ENCODE measurements at regions not wholly inside any gene's neighbourhood (a gene's known extent, or its start where the extent isn't known, plus 50 kb on each side); places are given as distances from the start of the nearest gene placed in this dataset.

GRCh38 chr13:38053896-38054295 lies 184.3 kb upstream of the TRPC4 start:
- H2AFZ ChIP-seq = peak overlapping the region; percentile 6; the same call in 1 of the 2 replicates
- no peak overlapping the region for H3K27ac Mint-ChIP-seq
- no peaks in the 10 kb centered on the region for H3K9me2 ChIP-seq (ENCODE audit: insufficient read depth)
- no peak for DNase-seq (ENCODE audit: low spot score)
- H3K27ac ChIP-seq (ENCODE audit: low read depth) = no peak overlapping the region
- no peaks in the 10 kb centered on the region for H3F3A ChIP-seq (replicated peaks; ENCODE audit: low read depth)
- H3K79me2 ChIP-seq (replicated peaks; ENCODE audit: insufficient read depth) = no peaks in the 10 kb centered on the region
- H3K4me1 ChIP-seq (ENCODE audit: insufficient read depth) = no peaks in the 10 kb centered on the region
- H3K36me3 ChIP-seq (ENCODE audit: insufficient read depth) = no peaks in the 10 kb centered on the region
- no peak overlapping the region for H3K4me2 ChIP-seq
- TF ChIP-seq EZH2 (IDR thresholded peaks at IDR 0.05; ENCODE audit: low read depth, unreplicated experiment) (no peak), CTCF (conservative IDR thresholded peaks at IDR 0.05; ENCODE audit: low read depth in 2 of 2) (no peak), NANOG (IDR thresholded peaks at IDR 0.05; ENCODE audit: borderline replicate concordance) (no peak)
- no peak for ATAC-seq
- H3K27me3 ChIP-seq (ENCODE audit: insufficient read depth) = no peaks in the 10 kb centered on the region
- H3K9me3 Mint-ChIP-seq = no peaks in the 10 kb centered on the region
- no peaks in the 10 kb centered on the region for H4K20me1 ChIP-seq (replicated peaks; ENCODE audit: insufficient read depth)
- no peak overlapping the region for H3K4me3 Mint-ChIP-seq
- no peaks in the 10 kb centered on the region for H3K4me1 Mint-ChIP-seq
- no peak overlapping the region for H3K4me3 ChIP-seq
- H3K36me3 Mint-ChIP-seq (ENCODE audit: low read depth) = no peaks in the 10 kb centered on the region
- no peaks in the 10 kb centered on the region for H3K27me3 Mint-ChIP-seq (ENCODE audit: insufficient read depth, low read depth, poor library complexity)

GRCh38 chr13:38046049-38046376 lies 176.4 kb upstream of the TRPC4 start:
- peak overlapping the region; percentile 58 for H3K4me2 ChIP-seq
- no peaks in the 10 kb centered on the region for H4K20me1 ChIP-seq (replicated peaks; ENCODE audit: insufficient read depth)
- H2AFZ ChIP-seq = peak overlapping the region; percentile 83; the same call in 1 of the 2 replicates
- H3K79me2 ChIP-seq (replicated peaks; ENCODE audit: insufficient read depth) = no peaks in the 10 kb centered on the region
- peaks cover 9% of the 10 kb centered on the region; the same call in 1 of the 3 replicates for H3K36me3 Mint-ChIP-seq (ENCODE audit: low read depth)
- H3K27ac ChIP-seq (ENCODE audit: low read depth) = no peak overlapping the region
- no peaks in the 10 kb centered on the region for H3K9me2 ChIP-seq (ENCODE audit: insufficient read depth)
- H3K36me3 ChIP-seq (ENCODE audit: insufficient read depth) = no peaks in the 10 kb centered on the region
- no peaks in the 10 kb centered on the region for H3K27me3 Mint-ChIP-seq (ENCODE audit: insufficient read depth, low read depth, poor library complexity)
- peaks cover 12% of the 10 kb centered on the region for H3K9me3 Mint-ChIP-seq
- no peak overlapping the region for H3K27ac Mint-ChIP-seq
- no peak overlapping the region for H3K4me3 Mint-ChIP-seq
- DNase-seq (ENCODE audit: low spot score) (no peak), ATAC-seq (no peak)
- H3K4me1 ChIP-seq (ENCODE audit: insufficient read depth) = peaks cover 4% of the 10 kb centered on the region; the same call in 1 of the 2 replicates
- H3F3A ChIP-seq (replicated peaks; ENCODE audit: low read depth) = no peaks in the 10 kb centered on the region
- H3K4me1 Mint-ChIP-seq = peaks cover 4% of the 10 kb centered on the region; the same call in 2 of the 3 replicates
- TF ChIP-seq CREB1 (CRISPR knock-in tag; IDR thresholded peaks at IDR 0.05; ENCODE audit: low read depth) (no peak), NANOG (IDR thresholded peaks at IDR 0.05; ENCODE audit: borderline replicate concordance) (no peak), CTCF (conservative IDR thresholded peaks at IDR 0.05; ENCODE audit: low read depth in 2 of 2) (no peak), REST (IDR thresholded peaks at IDR 0.05; ENCODE audit: unreplicated experiment) (no peak)
- no peaks in the 10 kb centered on the region for H3K27me3 ChIP-seq (ENCODE audit: insufficient read depth)
- no peak overlapping the region for H3K4me3 ChIP-seq
